K562 (cell line): ENCODE measurements at regions not wholly inside any gene's neighbourhood (a gene's known extent, or its start where the extent isn't known, plus 50 kb on each side); places are given as distances from the start of the nearest gene placed in this dataset.

Experiments
- ATAC-seq: fragments of 200-7000 bp; cut with Tn5 transposase; 3 replicates; pipeline ENCODE4 v1.9.1; 2020; ENCODE audit warnings: moderate library complexity
- BruUV-seq: library from RNA; stranded (reverse); fragments of 400-500 nt; replicated peaks from 2 replicates; lab custom pipeline; 2021; lab: Mats Ljungman, UMichigan
- CTCF ChIA-PET: fragments of 300-600 bp; formaldehyde crosslinking; extraction: SDS; loops from one replicate; lab custom pipeline; 2021; ENCODE audit warnings: low intra/inter-chr PET ratio; lab: Yijun Ruan, JAX
- POLR2A ChIA-PET: fragments of 300-600, 350-650 bp; sonication (Branson Sonifier 250); formaldehyde crosslinking; extraction: SDS; loops from one replicate; lab custom pipeline; 2021; ENCODE audit warnings: antibody characterized with exemption, inconsistent platforms; lab: Yijun Ruan, JAX
- DNase-seq, 4 experiments: peaks; one replicate each; pipeline versions ENCODE4 v3.0.0 to v3.0.0-alpha.2; 2011 to 2018; ENCODE audit warnings: low spot score in 3 of 4, mixed read lengths in 3 of 4; ENCODE audit errors: extremely low read depth in 1 of 4
- FAIRE-seq: peaks from 2 replicates; lab custom pipeline; 2011; peaks lifted over from hg19 to GRCh38; lab: Jason Lieb, UNC
- H2AFZ ChIP-seq: 2 replicates; pipeline ENCODE4 v1.6.0; 2011; ENCODE audit warnings: low read depth, low read length, control low read depth, inconsistent platforms
- H3K27ac ChIP-seq: fragments of 200-600 bp; 3 replicates; pipeline ENCODE4 v1.8.0; 2011; ENCODE audit warnings: low read depth, mild to moderate bottlenecking, control low read depth, inconsistent platforms, low read length, moderate library complexity, mixed read lengths; ENCODE audit errors: extremely low read depth
- H3K27me3 ChIP-seq, 2 experiments: fragments of 300-600 bp in 1 of 2; 2 replicates in 1 of 2; 3 replicates in 1 of 2; pipeline versions ENCODE4 v1.6.0 to v1.8.0; 2011; ENCODE audit warnings: inconsistent platforms in 2 of 2, low read length in 2 of 2, mild to moderate bottlenecking in 1 of 2, mixed read lengths in 1 of 2, moderate library complexity in 1 of 2; ENCODE audit not compliant: control insufficient read depth in 2 of 2, insufficient read depth in 2 of 2
- H3K36me3 ChIP-seq: fragments of 300-600 bp; 3 replicates; pipeline ENCODE4 v1.8.0; 2011; ENCODE audit warnings: mild to moderate bottlenecking, low read length, inconsistent platforms; ENCODE audit not compliant: control insufficient read depth, insufficient read depth
- H3K4me1 ChIP-seq, 2 experiments: fragments of 200-600 bp in 1 of 2; replicated peaks in 1 of 2; 2 replicates in 1 of 2; 3 replicates in 1 of 2; pipeline versions ENCODE4 v1.5.1 to v1.8.0; 2011; ENCODE audit warnings: inconsistent platforms in 2 of 2, low read length in 2 of 2, mild to moderate bottlenecking in 1 of 2, mixed read lengths in 1 of 2, moderate library complexity in 1 of 2; ENCODE audit not compliant: control insufficient read depth in 2 of 2, insufficient read depth in 2 of 2
- H3K4me2 ChIP-seq: 2 replicates; pipeline ENCODE4 v1.6.1; 2011; ENCODE audit warnings: low read length, control low read depth, inconsistent platforms, mixed read lengths; ENCODE audit not compliant: insufficient read depth
- H3K4me3 ChIP-seq: fragments of 200-600 bp; sonication (generic), shearing (Covaris generic); 2 replicates; pipeline ENCODE4 v1.5.1; 2016; ENCODE audit warnings: control low read depth, inconsistent platforms
- H3K79me2 ChIP-seq: fragments of 200-600 bp; 3 replicates; pipeline ENCODE4 v1.8.0; 2011; ENCODE audit warnings: low read length, inconsistent platforms; ENCODE audit not compliant: control insufficient read depth, insufficient read depth
- H3K9ac ChIP-seq, 2 experiments: 2 replicates each; pipeline versions ENCODE4 v1.6.0 to v1.6.1; 2011; ENCODE audit warnings: low read depth in 2 of 2, low read length in 2 of 2, control low read depth in 1 of 2, inconsistent platforms in 1 of 2, mild to moderate bottlenecking in 1 of 2, mixed read lengths in 1 of 2; ENCODE audit not compliant: insufficient read depth in 1 of 2
- H3K9me1 ChIP-seq: one replicate; pipeline ENCODE4 v1.6.0; 2011; ENCODE audit warnings: inconsistent platforms, mild to moderate bottlenecking, low read length, moderate library complexity; ENCODE audit not compliant: control insufficient read depth, insufficient read depth
- H3K9me3 ChIP-seq: replicated peaks from 2 replicates; pipeline ENCODE4 v1.5.1; 2011; ENCODE audit warnings: low read depth, low read length, inconsistent platforms; ENCODE audit not compliant: control insufficient read depth, insufficient read depth
- H4K20me1 ChIP-seq: replicated peaks from 2 replicates; pipeline ENCODE4 v1.6.1; 2011; ENCODE audit warnings: low read length, inconsistent platforms, mixed read lengths; ENCODE audit not compliant: control insufficient read depth, insufficient read depth
- CBFB ChIP-seq: sonication (generic); formaldehyde crosslinking; IDR thresholded peaks from 2 replicates; pipeline ENCODE4 v1.4.0; 2020; ENCODE audit warnings: mild to moderate bottlenecking, missing genetic modification reagents
- ELF4 ChIP-seq: fragments of 450-650 bp; formaldehyde crosslinking; IDR thresholded peaks from 2 replicates; pipeline ENCODE4 v1.4.0; 2022; ENCODE audit warnings: missing genetic modification characterization
- FOXA3 ChIP-seq, 2 experiments: fragments of 450-650 bp in 1 of 2; sonication (generic) in 1 of 2; formaldehyde crosslinking; IDR thresholded peaks in 1 of 2; conservative IDR thresholded peaks in 1 of 2; 2 replicates each; pipeline versions ENCODE4 v1.4.0 to v1.8.0; 2020 to 2022; ENCODE audit warnings: mild to moderate bottlenecking in 2 of 2, missing genetic modification reagents in 1 of 2
- HSF4 ChIP-seq: fragments of 250-450 bp; sonication (Bioruptor Pico); IDR thresholded peaks from 2 replicates; pipeline ENCODE4 v2.1.2; 2022; ENCODE audit warnings: mild to moderate bottlenecking, moderate library complexity, borderline replicate concordance
- KDM5B ChIP-seq: fragments of 200-600 bp; sonication (generic); IDR thresholded peaks from 2 replicates; pipeline ENCODE4 v1.6.1; 2012; ENCODE audit warnings: low read depth, mild to moderate bottlenecking, moderate library complexity, low read length, control low read depth, inconsistent platforms; ENCODE audit not compliant: insufficient replicate concordance
- XRCC3 ChIP-seq: fragments of 450-650 bp; IDR thresholded peaks from 2 replicates; pipeline ENCODE4 v1.6.1; 2017; ENCODE audit warnings: mild to moderate bottlenecking, moderate library complexity
- ZBTB1 ChIP-seq: sonication (generic); formaldehyde crosslinking; IDR thresholded peaks from 2 replicates; pipeline ENCODE4 v1.8.1; 2023; ENCODE audit warnings: missing genetic modification reagents, low read depth, mild to moderate bottlenecking, borderline replicate concordance
- ZNF121 ChIP-seq: sonication (generic); formaldehyde crosslinking; conservative IDR thresholded peaks from 2 replicates; pipeline ENCODE4 v1.8.0; 2022; ENCODE audit warnings: missing genetic modification reagents
- ZNF124 ChIP-seq: sonication (generic); formaldehyde crosslinking; IDR thresholded peaks from 2 replicates; pipeline ENCODE4 v1.8.1; 2022; ENCODE audit warnings: missing genetic modification reagents
- ZNF347 ChIP-seq: fragments of 450-650 bp; formaldehyde crosslinking; IDR thresholded peaks from 2 replicates; pipeline ENCODE4 v1.4.0; 2020; ENCODE audit warnings: low read depth, mild to moderate bottlenecking, moderate library complexity
- ZNF445 ChIP-seq: fragments of 250-450 bp; sonication (Bioruptor Pico); IDR thresholded peaks from 2 replicates; pipeline ENCODE4 v1.4.0; 2020; ENCODE audit warnings: low read depth, mild to moderate bottlenecking, moderate library complexity
- ZNF507 ChIP-seq: conservative IDR thresholded peaks from 2 replicates; pipeline ENCODE4 v1.6.1; 2017; ENCODE audit warnings: missing genetic modification characterization, missing compliant biosample characterization
- ZNF79 ChIP-seq: fragments of 250-450 bp; sonication (Bioruptor Pico); IDR thresholded peaks from 2 replicates; pipeline ENCODE4 v1.4.0; 2020; ENCODE audit warnings: low read depth, mild to moderate bottlenecking, moderate library complexity
- WGBS: fragments of 100-300 bp; shearing (Covaris generic); methylation state at CpG from one replicate; pipeline ENCODE4 v1.1.6; 2016; ENCODE audit warnings: low coverage, mixed read lengths; ENCODE audit not compliant: insufficient coverage; ENCODE audit errors: missing lambda C conversion rate; 5-methylcytosine and 5-hydroxymethylcytosine counted together
- in situ Hi-C: fragments of 300-500 bp; cut with MboI; formaldehyde crosslinking; loops from 4 replicates; pipeline ENCODE4 v1.15.0; 2018; ENCODE audit warnings: inconsistent platforms, mixed read lengths
- intact Hi-C: fragments of 100-400 bp; cut with micrococcal nuclease; formaldehyde crosslinking; loops from 2 replicates; pipeline ENCODE4 v1.14.2; 2022
- TF ChIP-seq, protein P1 (sequence below): fragments of 250-450 bp; sonication (Bioruptor Pico); IDR thresholded peaks from 2 replicates; pipeline ENCODE4 v1.4.0; 2020; ENCODE audit warnings: mild to moderate bottlenecking, moderate library complexity
- TF ChIP-seq, protein P2 (sequence below): fragments of 450-650 bp; formaldehyde crosslinking; conservative IDR thresholded peaks from 2 replicates; pipeline ENCODE4 v1.4.0; 2022; ENCODE audit warnings: mild to moderate bottlenecking, missing genetic modification characterization
- TF ChIP-seq, protein P3 (sequence below), 2 experiments: fragments of 450-650 bp; conservative IDR thresholded peaks; 2 replicates each; pipeline ENCODE4 v1.6.1; 2017; ENCODE audit warnings: mild to moderate bottlenecking in 2 of 2, moderate library complexity in 2 of 2

DNA sequence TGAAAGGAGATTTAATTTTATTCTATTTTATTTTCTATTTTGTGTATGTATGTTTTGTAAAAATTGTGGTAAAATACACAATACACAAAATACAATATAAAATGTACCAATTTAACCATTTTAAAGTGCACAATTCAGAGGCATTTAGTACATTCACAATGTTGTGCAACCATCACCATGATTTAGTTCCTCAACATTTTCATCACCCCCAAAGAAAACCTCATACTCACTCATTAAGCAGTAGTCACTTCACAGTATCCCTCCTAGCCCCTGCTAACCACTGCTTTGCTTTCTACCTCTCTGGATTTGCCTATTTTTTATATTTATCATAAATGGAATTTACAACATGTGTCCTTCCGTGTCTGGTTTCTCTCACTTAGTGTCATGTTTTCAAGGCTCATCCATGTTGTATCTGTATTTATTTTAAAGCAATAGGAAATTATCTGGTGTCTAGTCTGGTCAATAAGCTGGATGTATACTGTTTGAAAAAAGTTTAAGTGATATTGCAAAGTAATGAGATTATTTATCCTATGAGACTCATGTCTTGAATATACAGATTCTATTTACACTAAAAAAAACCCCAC, 77.9 kb upstream of the GLS start:
- H3K9me3 ChIP-seq, result no peaks in the 10 kb centered on the region
- FAIRE-seq (no peak), ATAC-seq (no peak)
- H3K4me2 ChIP-seq, result no peak overlapping the region
- POLR2A ChIA-PET, result no interaction called here
- CTCF ChIA-PET, result interaction anchor here (1.4 kb wide), 1 partner anchor 1142 kb away, joined by 5 read pairs; the partner anchor contains the start of gene ASNSD1
- no TSS peak for BruUV-seq
- H3K9me1 ChIP-seq, result no peaks in the 10 kb centered on the region
- in situ Hi-C loops, result no loop called here
- WGBS, result 8% methylated on average over 1 of the region's 1 CpG
- no peak overlapping the region for H3K9ac ChIP-seq
- 0 out of 2 replicates have a peak overlapping the region, but pooled peaks have one; percentile 40 for H2AFZ ChIP-seq
- intact Hi-C loops, result loop anchor here (10.0 kb wide), 3 partner anchors 268 to 708 kb away; partner anchors contain the start of gene NEMP2
- H3K27me3 ChIP-seq, result no peaks in the 10 kb centered on the region
- no peak overlapping the region for H3K27ac ChIP-seq
- no peak overlapping the region for H3K4me3 ChIP-seq
- H3K4me1 ChIP-seq, result no peaks in the 10 kb centered on the region; a peak in 1 of 5 replicates
- TF ChIP-seq KDM5B, result no peak
- TF ChIP-seq, protein P1, sequence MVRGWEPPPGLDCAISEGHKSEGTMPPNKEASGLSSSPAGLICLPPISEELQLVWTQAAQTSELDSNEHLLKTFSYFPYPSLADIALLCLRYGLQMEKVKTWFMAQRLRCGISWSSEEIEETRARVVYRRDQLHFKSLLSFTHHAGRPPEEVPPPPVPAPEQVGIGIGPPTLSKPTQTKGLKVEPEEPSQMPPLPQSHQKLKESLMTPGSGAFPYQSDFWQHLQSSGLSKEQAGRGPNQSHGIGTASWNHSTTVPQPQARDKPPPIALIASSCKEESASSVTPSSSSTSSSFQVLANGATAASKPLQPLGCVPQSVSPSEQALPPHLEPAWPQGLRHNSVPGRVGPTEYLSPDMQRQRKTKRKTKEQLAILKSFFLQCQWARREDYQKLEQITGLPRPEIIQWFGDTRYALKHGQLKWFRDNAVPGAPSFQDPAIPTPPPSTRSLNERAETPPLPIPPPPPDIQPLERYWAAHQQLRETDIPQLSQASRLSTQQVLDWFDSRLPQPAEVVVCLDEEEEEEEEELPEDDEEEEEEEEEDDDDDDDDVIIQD (CRISPR knock-in tag), result no peak
- no peak for TF ChIP-seq HSF4 (CRISPR knock-in tag)
- no peak for TF ChIP-seq CBFB (CRISPR knock-in tag)
- no peak for TF ChIP-seq ZNF445
- no peak for TF ChIP-seq ELF4 (CRISPR knock-in tag)
- TF ChIP-seq, protein P2, sequence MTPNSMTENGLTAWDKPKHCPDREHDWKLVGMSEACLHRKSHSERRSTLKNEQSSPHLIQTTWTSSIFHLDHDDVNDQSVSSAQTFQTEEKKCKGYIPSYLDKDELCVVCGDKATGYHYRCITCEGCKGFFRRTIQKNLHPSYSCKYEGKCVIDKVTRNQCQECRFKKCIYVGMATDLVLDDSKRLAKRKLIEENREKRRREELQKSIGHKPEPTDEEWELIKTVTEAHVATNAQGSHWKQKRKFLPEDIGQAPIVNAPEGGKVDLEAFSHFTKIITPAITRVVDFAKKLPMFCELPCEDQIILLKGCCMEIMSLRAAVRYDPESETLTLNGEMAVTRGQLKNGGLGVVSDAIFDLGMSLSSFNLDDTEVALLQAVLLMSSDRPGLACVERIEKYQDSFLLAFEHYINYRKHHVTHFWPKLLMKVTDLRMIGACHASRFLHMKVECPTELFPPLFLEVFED (CRISPR knock-in tag), result no peak
- TF ChIP-seq XRCC3, result no peak
- no peak for TF ChIP-seq ZNF347
- no peak for TF ChIP-seq ZNF79 (CRISPR knock-in tag)
- TF ChIP-seq, protein P3, sequence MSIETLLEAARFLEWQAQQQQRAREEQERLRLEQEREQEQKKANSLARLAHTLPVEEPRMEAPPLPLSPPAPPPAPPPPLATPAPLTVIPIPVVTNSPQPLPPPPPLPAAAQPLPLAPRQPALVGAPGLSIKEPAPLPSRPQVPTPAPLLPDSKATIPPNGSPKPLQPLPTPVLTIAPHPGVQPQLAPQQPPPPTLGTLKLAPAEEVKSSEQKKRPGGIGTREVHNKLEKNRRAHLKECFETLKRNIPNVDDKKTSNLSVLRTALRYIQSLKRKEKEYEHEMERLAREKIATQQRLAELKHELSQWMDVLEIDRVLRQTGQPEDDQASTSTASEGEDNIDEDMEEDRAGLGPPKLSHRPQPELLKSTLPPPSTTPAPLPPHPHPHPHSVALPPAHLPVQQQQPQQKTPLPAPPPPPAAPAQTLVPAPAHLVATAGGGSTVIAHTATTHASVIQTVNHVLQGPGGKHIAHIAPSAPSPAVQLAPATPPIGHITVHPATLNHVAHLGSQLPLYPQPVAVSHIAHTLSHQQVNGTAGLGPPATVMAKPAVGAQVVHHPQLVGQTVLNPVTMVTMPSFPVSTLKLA (conservative IDR thresholded peaks at IDR 0.05), result no peak
- no peak for TF ChIP-seq ZNF507 (tag)
- TF ChIP-seq ZNF124 (CRISPR knock-in tag), result no peak
- TF ChIP-seq FOXA3 (CRISPR knock-in tag; conservative IDR thresholded peaks at IDR 0.05 in 1 of 2, IDR thresholded peaks at IDR 0.05 in 1 of 2), result no peak
- no peak for TF ChIP-seq ZBTB1 (CRISPR knock-in tag)
- no peak for TF ChIP-seq ZNF121 (CRISPR knock-in tag)
- TF ChIP-seq, all 486 proteins: peak for 0
- Histone ChIP-seq H4K20me1 (no peaks in the 10 kb centered on the region), H3K36me3 (no peaks in the 10 kb centered on the region), H3K79me2 (no peaks in the 10 kb centered on the region)
- DNase-seq, result no peak
